Neural cell (in vitro differentiated cells): ENCODE measurements at regions not wholly inside any gene's neighbourhood (a gene's known extent, or its start where the extent isn't known, plus 50 kb on each side); places are given as distances from the start of the nearest gene placed in this dataset.

ENCODE experiments used
- EP300 ChIP-seq: fragments of 450-650 bp; conservative IDR thresholded peaks from 2 replicates; pipeline ENCODE4 v1.6.1; 2014; ENCODE audit warnings: antibody characterized with exemption, mild to moderate bottlenecking, moderate library complexity; ENCODE audit not compliant: poor library complexity, severe bottlenecking
- EZH2 ChIP-seq: fragments of 200-600, 300-800 bp; shearing (Covaris generic), sonication (generic); IDR thresholded peaks from 2 replicates; pipeline ENCODE4 v1.6.1; 2014; ENCODE audit warnings: antibody characterized with exemption, low read length, borderline replicate concordance, mild to moderate bottlenecking; ENCODE audit not compliant: insufficient read depth, poor library complexity, severe bottlenecking
- MXI1 ChIP-seq: fragments of 450-650 bp; conservative IDR thresholded peaks from 2 replicates; pipeline ENCODE4 v1.6.1; 2014; ENCODE audit warnings: antibody characterized with exemption, mild to moderate bottlenecking; ENCODE audit not compliant: poor library complexity, severe bottlenecking
- POLR2AphosphoS5 ChIP-seq: IDR thresholded peaks from 2 replicates; pipeline ENCODE4 v1.6.1; 2012
- RAD21 ChIP-seq: fragments of 450-650 bp; conservative IDR thresholded peaks from 2 replicates; pipeline ENCODE4 v1.6.1; 2014; ENCODE audit warnings: antibody characterized with exemption, mild to moderate bottlenecking, moderate library complexity
- SMC3 ChIP-seq: fragments of 450-650 bp; conservative IDR thresholded peaks from 2 replicates; pipeline ENCODE4 v1.6.1; 2014; ENCODE audit warnings: antibody characterized with exemption, mild to moderate bottlenecking, moderate library complexity; ENCODE audit not compliant: poor library complexity
- TAF1 ChIP-seq: IDR thresholded peaks from 2 replicates; pipeline ENCODE4 v1.6.1; 2012; ENCODE audit warnings: low read depth
- TF ChIP-seq, protein P1 (sequence below): fragments of 450-650 bp; IDR thresholded peaks from 2 replicates; pipeline ENCODE4 v1.5.1; 2014; ENCODE audit warnings: antibody characterized with exemption, mild to moderate bottlenecking, moderate library complexity; ENCODE audit not compliant: poor library complexity, severe bottlenecking
- TF ChIP-seq, protein P2 (sequence below): IDR thresholded peaks from 2 replicates; pipeline ENCODE4 v1.6.1; 2012; ENCODE audit warnings: borderline replicate concordance

DNA sequence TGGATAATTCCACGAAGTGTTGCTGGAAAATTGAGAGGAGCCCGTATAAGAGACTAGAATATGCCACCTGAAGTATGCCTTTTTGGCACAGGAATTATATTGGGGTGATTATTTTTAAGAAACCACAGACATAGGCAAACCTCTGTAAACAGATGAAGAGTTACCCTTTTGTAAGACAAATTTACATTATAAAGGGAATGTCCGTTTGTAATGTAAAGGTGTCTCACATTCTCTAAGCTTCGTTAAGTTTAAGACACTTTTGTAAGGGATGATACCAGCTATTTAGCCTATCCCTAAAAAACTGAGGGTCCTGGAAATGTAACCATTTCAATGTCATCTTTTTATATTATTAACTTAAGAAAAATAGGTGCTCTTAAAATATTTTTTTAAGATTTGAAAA, 432.8 kb upstream of the SYT4 start:
- TF ChIP-seq EZH2 (no peak), TAF1 (no peak), RAD21 (no peak), POLR2AphosphoS5 (no peak), EP300 (no peak), MXI1 (no peak), SMC3 (no peak)
- TF ChIP-seq, protein P1, sequence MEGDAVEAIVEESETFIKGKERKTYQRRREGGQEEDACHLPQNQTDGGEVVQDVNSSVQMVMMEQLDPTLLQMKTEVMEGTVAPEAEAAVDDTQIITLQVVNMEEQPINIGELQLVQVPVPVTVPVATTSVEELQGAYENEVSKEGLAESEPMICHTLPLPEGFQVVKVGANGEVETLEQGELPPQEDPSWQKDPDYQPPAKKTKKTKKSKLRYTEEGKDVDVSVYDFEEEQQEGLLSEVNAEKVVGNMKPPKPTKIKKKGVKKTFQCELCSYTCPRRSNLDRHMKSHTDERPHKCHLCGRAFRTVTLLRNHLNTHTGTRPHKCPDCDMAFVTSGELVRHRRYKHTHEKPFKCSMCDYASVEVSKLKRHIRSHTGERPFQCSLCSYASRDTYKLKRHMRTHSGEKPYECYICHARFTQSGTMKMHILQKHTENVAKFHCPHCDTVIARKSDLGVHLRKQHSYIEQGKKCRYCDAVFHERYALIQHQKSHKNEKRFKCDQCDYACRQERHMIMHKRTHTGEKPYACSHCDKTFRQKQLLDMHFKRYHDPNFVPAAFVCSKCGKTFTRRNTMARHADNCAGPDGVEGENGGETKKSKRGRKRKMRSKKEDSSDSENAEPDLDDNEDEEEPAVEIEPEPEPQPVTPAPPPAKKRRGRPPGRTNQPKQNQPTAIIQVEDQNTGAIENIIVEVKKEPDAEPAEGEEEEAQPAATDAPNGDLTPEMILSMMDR, result no peak
- TF ChIP-seq, protein P2, sequence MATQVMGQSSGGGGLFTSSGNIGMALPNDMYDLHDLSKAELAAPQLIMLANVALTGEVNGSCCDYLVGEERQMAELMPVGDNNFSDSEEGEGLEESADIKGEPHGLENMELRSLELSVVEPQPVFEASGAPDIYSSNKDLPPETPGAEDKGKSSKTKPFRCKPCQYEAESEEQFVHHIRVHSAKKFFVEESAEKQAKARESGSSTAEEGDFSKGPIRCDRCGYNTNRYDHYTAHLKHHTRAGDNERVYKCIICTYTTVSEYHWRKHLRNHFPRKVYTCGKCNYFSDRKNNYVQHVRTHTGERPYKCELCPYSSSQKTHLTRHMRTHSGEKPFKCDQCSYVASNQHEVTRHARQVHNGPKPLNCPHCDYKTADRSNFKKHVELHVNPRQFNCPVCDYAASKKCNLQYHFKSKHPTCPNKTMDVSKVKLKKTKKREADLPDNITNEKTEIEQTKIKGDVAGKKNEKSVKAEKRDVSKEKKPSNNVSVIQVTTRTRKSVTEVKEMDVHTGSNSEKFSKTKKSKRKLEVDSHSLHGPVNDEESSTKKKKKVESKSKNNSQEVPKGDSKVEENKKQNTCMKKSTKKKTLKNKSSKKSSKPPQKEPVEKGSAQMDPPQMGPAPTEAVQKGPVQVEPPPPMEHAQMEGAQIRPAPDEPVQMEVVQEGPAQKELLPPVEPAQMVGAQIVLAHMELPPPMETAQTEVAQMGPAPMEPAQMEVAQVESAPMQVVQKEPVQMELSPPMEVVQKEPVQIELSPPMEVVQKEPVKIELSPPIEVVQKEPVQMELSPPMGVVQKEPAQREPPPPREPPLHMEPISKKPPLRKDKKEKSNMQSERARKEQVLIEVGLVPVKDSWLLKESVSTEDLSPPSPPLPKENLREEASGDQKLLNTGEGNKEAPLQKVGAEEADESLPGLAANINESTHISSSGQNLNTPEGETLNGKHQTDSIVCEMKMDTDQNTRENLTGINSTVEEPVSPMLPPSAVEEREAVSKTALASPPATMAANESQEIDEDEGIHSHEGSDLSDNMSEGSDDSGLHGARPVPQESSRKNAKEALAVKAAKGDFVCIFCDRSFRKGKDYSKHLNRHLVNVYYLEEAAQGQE, result no peak
